RPMI7951 (cell line): ENCODE measurements at regions not wholly inside any gene's neighbourhood (a gene's known extent, or its start where the extent isn't known, plus 50 kb on each side); places are given as distances from the start of the nearest gene placed in this dataset.

ENCODE experiments used
- DNase-seq: peaks from one replicate; pipeline ENCODE4 v3.0.0-alpha.2; 2012; ENCODE audit warnings: low read depth

DNA sequence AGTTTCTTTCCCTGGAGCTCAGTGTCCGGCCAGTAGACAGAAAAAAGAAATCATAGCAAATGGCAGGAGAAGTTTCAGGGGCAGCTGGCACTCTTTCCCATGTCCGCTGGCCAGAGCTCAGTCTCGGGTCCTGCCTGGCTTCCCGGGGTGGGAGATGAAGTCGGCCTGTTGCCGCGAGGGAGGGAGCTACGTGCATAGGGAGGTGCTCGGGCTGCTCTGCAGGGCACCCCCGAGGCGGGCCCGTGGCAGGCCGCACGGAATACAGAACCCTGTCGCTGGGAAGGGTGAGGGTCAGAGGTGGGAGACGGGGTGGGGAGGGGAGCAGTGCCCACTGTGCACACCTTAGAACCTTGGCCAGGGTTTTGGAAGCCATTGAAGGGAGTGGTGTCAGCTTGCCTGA, 78.3 kb upstream of the FOXF1 start:
- no peak for DNase-seq

DNA sequence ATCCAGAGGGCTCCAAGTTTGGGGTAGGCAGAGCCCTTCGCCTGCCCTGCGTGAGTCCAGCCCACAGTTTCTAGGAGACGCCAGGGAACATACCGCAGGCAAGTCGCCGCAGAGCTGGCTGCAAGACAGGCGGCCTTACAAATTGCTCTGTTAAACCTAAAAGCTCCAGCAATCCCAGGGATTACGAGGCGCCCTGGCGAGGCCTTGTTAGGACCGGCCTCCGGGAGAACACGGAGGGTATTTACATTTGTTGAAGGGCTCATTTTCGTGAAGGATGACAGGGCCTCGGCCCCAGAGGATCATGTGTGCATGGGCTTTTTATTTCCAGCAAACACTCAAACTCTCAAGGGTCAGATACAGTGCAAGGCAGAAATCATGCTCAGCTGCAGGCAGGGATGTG, 77.6 kb upstream of the FOXF1 start:
- DNase-seq, result peak; percentile 56

DNA sequence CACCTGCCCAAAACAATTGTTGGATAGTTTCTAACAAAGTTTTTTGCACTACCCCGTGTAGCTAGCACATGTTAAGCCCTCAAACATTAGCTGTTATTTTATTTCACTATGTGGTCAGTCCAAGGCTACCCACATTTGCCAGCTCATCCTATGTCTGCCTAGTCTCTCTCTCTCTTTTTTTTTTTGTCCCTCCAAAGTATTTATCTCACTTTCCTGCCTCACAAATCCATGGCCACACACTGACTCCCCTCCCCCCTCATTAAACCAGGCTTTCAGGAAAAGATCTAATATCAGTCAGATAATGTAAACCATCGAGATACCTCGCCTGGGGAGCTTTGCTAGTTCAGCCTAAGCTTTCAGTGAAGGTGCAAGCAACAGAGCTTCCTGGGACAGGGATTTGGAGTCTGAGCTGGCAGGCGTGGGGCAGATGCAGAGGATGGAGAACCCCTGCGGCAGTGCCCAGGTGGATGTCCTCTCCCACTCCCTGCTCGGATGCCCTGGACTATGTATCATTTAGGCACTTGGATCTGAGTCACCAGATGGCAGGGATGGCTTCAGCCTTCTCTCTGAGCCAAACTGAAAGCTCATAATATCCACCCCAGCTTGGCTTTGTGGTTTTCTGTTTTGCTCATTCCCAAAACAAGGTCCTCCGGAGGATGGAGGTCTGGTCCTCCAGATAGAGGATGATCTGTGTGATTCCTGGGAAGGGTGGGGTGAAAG, 73.7 kb upstream of the FOXF1 start:
- DNase-seq, result peak; percentile 69

DNA sequence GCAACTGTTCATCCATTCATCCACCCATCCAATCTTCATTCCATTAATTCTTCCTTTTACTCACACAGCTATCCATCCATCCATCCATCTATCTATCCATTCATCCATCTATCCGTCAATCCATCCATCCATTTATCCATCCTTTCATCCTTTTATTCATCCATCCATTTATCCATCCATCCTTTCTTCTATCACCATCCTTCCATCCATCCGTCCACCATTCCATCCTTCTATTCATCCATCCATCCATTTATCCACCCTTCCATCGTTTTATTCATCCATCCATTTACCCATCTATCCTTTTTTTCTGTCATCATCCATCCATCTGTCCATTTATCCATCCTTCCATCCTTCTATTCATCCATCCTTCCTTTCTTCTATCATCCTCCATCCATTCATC, 73.0 kb upstream of the FOXF1 start:
- no peak for DNase-seq

DNA sequence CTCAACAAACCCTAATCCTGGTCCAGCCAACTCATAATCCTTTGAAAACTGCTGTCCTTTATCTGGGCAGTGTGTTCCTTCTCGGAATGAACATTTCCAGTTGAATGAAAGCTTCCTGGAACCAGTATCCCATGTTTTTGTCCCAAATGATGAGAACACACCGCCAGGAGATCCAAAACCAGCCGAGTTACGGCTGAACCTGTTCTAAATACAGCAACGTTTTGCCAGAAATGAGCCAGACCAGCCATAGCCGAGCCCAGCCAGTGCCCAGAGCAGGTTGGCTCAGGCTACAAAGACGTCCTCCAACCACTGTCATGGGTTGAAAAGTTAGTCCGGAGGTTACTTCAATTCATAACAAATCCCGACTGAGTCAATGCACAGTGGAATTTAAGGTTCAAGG, 67.6 kb upstream of the FOXF1 start:
- no peak for DNase-seq

DNA sequence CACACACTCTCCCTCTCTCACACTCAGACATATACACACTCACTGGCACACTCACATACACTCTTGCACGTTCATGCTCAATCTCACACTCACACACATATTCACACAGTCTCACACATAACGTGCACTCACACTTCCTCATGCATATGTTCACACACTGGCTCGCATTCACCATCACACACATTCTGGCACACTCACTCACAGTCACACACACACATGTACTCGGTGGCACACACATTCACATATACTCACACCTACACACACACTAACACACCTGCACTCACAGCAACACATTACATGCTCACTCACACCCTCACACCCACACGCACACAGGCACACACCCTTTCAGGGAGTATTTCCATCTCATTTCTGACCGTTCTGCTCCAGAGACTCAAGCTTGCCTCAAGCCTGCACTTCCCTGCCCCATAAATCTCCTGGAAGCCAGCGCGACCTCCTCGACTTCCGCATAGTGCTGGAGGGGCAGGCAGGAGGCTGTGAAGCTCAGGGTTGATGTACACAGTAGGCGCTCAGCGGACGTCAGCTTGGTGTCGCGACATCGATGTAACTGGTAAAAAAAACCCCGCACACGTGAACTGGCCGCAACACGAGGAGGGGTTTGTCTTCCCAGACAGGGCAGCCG, 66.7 kb upstream of the FOXF1 start:
- no peak for DNase-seq

DNA sequence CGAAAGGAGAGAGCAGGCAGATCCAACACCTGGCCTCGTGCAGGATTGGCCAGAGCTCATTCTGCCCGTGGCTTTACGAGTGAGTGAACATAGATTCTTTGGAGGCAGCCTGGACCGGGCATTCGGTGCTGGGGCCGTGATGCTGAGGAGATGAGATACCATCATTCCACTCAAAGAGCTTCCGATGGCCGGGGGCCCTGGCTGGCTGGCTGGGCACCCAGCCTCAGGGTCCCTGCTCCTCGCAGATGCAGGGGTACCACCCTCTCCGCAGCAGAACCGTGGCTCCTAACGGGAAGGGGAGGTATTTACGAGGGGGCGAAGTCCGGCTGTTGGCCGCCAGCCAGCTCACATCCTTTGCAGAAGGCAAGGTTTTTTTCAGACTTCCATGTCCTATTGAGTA, 66.1 kb upstream of the FOXF1 start:
- DNase-seq, result no peak

DNA sequence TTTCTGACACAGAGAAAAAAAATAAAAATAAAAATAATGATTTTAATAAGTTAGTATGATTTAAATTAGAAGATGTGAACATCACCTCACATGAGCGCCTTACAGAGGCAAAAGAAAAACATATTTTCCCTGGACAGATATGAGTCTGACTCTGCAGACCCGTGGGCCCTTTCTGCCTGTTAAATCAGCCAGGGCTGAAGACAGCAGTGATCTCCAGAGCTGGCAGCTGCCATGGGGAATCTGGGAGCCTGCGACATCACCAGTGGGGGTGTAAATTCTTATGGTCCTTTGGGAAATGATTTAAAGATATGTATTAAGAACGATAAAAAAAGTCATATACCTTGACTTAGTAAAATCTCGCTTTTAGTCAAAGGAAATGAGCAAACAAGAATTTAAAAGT, 65.7 kb upstream of the FOXF1 start:
- no peak for DNase-seq

DNA sequence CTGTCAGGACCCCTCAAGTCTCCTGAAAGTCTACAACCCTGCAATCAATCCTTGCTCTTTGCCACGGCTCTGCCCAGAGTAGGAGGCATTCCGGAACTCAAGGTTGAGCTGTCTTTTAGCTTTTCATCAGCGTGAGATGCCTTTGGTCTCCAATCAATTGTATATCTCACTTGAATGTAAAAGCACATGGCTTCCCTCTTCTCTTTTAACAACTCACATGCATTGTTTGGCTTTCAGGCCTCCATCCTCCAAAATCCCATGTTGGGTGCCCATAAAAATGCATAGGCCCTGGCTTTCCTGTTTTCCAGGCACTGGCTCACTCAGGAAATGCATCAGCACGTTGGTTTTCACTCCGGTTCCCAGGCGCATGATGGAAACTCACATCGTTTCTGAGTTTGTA, 64.0 kb upstream of the FOXF1 start:
- DNase-seq, result no peak

DNA sequence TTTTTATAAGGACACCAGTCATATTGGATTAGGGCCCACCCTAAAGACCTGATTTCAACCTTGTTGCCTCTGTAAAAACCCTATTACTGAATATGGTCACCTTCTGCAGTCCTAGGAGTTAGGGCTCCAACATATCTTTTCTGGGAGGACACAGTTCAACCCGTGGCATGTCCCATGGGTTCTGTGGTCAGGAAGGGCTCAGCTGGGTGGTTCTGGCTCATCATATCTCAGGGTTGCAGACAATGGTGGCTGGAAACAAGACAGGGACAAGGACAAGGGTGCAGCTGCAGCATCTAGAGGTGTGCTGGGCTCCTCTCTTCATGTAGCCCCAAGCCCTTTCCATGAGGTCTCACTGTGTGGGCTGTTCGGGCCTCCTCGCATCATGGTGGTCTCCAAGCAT, 63.1 kb upstream of the FOXF1 start:
- no peak for DNase-seq

DNA sequence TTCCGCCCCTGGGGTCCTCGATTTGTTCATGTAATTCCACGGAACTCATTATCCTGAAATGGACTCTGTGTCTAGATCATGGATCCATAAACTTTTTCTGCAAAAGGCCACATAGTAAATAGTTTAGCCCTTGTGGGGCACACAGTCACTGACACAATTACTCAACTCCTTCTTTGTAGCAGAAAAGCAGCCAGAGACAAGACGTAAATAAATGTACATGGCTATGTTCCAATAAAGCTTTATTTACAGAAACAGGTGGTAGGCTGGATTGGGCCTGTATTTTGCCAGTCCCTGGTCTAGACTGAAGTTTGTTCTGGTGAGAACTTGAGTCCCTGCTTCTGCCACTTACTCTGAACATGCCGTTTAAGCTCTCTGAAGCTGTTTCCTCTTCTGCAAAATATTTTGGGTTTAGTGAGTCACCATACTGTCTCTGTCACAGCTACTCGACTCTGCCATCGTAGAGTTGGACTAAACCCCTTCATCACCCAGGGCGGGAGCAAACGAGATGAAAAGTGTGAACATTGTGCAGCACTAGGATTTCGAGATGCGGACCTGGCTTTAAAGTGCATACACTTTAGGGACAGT, 61.9 kb upstream of the FOXF1 start:
- no peak for DNase-seq

DNA sequence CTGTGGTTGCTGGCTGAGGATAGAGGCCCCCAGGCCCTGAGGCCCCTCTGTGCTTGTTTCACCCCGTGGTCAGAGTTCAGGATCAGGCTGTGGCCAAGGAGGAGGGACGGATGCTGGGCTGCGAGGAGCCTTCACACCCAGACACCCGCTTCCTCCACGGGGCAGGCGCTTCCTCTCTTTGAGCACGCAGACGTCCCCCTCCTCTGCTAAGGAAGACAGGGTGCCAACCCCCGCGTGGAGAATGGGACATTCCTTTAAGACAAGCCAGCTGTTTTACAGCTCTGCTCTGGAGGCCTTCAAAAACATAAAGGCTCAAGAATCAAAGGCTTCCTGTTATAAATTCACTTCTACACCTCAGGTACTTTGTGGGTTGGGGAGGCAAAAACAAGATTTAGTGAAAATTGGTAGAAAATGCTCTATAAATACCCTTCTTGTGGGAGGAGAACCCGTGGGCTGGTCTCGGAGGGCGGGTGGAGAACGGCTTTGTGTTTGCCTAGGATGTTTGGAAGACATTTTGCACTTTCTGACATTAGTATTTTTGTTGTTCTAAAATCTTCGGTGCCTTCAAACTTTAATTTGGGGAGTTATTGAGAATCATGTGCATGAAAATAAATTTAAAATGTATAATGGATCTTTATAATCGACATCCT, 60.8 kb upstream of the FOXF1 start:
- DNase-seq, result no peak

DNA sequence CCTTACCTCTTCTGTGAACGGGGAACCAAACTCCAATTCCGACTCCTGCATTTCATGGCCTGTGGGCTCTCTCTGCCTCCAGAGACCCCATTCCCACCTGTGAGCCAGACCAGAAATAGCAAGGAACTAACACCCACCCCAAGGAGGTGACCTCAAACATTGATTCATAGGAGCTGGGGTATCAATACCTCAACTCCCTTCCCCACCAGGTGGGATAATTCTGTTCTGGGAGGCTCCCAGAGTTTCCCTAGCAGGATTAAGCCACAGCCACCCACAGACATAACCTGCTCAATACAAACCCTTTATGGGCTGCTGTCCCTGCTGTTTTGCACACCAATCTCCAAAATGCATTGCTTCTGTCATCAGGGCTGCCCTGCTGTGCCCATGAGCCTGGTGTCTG, 59.6 kb upstream of the FOXF1 start:
- no peak for DNase-seq

DNA sequence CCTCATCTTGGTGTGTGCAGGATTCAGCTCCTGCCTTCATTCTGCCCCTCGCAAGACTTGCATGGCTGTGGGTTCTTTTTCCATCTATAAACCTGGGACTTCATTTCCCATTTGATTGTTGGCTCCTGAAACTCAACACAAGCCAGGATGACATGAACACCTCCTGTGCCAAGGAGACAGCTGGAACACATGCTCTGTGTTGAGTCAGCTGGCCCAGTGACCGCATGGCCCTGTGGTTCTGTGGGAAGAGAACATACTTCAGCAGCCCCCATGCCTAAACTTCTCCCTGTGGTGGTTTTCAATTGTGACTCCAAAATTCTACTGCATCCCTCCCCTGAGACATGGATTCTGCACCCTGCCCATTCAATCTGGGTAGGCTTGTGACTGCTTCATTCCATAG, 57.9 kb upstream of the FOXF1 start:
- DNase-seq, result peak; percentile 69

DNA sequence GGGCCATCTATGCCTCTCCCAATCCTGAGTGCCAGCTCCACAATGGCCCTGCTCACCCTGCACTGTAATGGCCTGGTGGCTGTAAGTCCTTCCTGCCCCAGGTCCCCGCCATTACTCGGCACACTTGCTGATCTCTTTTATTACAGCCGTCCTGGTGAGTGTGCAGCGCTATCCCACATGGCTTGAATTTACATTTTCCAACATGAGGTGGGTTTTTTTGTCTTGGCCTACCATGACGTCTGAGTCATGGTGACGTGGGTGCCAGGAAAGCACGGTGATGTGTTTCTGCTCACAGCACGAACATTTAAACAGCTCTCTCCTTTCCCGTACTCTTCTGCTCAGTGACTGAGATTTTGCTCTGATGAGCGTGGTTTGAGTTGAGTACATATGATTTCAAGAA, 55.2 kb upstream of the FOXF1 start:
- DNase-seq, result peak; percentile 92

DNA sequence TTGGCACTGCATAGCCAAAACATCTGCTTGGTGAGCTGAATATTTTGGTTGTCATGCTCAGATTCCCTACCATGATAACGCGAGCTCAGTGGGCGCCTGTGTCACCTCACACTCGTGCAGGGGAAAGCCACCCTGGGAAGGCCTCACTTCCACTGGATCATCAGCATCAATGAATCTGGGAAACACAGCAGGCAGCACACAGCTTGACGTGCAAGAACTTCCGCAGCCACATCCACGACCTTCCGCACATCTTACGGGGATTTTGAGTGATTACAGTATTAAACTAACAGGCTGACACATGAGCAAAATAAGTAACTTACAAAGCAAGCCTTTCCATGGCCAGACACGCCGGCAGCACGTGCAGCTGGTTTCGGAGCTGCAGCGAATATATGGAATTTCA, 54.7 kb upstream of the FOXF1 start:
- peak; percentile 47 for DNase-seq

DNA sequence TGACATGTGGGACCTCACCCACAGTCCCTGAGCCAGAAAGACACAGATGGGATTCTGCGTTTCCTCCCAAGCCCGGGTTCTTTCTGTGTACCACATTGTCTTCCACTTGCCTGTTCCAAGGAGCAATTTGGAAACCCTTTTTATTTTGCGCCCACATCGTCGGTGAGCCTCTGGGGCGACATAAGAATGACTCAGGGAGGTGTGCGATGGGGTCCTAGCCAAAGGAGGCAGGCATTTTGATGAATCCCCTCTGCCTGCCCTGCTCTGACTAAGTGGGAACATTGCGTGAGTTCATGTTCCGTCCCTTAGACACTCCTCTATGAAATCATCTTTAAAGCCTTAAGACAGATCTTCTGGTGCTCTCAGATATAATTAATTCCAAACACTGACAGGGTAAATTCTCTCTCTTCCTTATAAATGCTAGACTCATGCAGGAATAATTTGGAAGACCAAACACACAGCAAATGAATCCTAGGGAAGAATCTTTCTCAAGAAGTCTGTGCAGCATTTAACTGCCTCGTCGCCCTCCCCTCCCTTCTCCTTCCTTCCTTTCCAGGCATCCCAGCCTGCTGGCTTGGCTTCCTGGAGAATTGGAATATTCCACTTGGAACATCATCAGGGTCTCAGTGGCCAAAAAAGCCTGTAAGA, 52.7 kb upstream of the FOXF1 start:
- DNase-seq, result peak; percentile 82

DNA sequence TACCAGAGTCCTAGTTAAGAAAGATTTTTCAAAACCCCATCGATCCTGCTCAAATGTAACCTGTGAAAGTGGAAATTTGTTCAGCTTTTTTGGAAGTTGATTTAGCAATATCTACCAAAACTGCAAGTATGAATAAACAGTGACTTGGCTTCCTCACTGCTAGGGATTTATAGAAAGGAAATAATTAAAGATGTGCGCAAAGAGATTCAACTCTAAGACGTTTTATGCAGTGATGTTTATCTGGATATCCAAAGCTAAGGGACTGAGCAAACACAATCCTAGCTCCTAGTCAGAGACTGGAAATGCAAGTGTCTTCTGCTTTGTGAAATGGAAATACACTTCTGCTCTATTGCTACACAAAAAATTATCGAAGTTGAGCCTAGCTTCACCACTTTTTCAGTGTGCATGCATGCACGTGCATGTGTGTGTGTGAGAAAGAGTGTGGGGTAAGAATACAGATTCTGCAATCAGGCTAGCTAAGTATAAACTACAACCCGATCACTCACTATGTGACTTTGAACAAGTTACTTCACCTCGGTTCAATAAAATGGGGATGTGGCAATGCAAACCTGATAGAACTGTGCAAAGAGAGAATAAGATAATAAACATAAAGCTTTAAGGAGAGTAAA, 52.1 kb upstream of the FOXF1 start:
- DNase-seq, result no peak

DNA sequence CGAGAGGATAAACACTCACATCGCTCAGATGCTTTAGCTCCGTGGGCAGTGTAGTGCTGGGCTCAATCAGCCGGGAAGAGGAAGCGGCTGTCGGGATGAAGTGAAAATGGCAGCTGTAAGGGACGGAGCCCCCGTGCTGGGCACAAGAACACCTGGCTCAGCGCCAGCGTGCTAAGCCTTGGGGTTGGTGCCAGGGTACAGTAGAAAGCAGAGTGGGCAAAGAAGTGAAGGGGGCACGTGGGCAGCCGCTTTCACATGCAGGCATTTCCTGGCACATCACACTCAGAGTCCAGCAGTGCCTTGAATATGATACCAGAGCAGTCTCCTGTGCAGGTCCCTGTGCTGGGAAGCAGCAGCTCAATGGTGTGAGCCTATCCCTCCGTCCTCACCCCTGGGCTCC, 51.1 kb upstream of the FOXF1 start:
- no peak for DNase-seq
